Hematopoietic multipotent progenitor cell treated with erythropoietin and hydrocortisone succinate and interleukin-3 and kit ligand, for 6 days (in vitro differentiated cells): ENCODE measurements at regions not wholly inside any gene's neighbourhood (a gene's known extent, or its start where the extent isn't known, plus 50 kb on each side); places are given as distances from the start of the nearest gene placed in this dataset.
A peak's percentile ranks its signal among the peaks of the same experiment; 100 is the strongest.
"Not testable (repeated sequence)": the region's sequence is repeated elsewhere in the genome, so short reads cannot be mapped to it uniquely, and the experiment has no call there.

ENCODE experiments used
- DNase-seq: peaks from one replicate; pipeline ENCODE4 v3.0.0-alpha.2; 2015

- no peak for DNase-seq
Measured at GRCh38 chr6:137395316-137395715, 98.9 kb downstream of the OLIG3 start.

DNA sequence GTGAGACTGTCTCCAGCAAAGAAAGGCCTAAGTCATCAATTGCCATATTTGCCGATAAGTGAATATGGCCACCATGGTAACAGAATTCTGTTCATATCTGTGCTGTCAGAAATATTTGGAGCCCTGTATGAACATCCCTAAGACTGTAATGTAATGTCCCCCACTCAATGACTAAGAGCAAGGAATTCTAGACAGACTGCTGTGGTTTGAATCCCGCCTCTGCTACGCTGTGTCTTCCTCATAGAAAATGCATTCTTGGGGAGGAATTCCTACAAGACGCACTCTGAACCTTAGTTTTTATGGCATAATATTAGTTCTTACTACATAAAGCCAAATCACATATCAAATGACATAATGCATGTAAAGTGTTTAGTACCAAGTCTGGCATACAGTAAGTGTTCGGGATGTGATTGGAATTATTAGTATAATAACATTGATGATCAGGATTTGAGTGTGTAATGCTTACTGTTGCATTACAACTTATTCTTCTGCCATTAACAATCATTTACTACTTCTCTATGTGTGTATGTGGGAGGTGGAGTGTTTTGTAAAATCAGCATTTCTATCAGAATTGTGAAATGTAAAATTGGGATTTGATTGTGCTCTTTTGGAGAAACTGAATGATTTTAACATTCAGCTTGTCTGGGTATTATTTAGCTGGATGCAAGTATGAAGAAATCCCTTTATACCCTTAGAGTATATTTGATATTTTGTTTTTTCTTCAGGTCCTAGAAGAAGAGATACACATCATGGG is 103.0 kb downstream of the OLIG3 start:
- no peak for DNase-seq

- no peak for DNase-seq
Measured at GRCh38 chr6:137390334-137390733, 103.9 kb downstream of the OLIG3 start.

DNA sequence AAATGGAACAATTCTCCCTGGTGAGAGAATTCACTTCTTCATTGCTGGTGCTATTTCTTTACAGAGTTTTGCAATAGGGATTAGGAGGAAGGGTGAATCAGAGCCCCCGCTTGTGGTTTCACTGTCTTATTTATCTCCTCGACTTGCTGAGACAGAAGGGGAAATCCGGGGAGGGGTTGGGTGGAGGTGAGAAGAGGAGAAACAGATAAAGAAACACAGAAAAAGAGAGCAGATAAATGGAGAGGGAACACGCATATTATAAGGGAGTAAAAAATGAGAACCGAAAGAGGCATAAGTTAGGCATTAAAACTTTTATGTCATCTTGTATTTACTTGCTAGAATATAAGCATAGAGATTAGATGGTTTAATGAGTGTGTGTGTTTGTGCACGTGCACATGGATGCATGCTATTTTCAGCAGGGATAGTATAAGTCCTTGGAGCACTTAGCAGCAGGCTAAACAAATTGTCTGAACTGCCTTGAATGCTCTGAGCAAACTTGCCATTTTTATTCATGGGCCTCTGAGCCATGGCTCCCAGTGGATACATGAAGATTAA is 105.0 kb downstream of the OLIG3 start:
- peak; percentile 86 for DNase-seq

DNA sequence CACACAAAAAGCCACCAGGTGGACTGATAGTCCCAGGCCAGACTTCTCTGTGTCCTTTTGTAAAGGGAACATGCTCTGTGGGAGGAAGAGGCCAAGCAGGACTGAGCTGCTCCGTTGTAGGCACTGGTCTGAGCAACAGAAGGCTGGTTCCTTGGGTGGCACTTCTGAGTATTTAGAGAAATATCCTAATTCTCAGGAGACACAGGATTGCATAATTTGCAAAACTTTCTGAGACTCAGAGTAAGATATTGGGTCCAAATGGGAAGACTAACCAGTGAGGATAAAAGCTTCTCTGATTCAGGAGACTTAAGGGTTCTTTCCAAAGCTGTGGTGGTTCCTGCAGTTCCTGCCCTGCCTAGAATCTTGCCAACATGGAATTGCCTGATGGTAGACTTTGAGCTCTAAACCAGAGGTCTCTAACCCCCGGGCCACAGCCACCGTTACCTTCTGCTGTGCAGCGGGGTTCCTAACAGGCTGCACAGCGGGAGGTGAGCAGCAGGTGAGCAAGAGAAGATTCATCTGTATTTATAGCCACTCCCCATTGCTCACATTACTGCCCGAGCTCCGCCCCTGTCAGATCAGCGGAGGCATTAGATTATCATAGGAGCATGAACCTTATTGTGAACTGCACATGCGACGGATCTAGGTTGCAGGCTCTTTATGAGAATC is 107.0 kb downstream of the OLIG3 start:
- DNase-seq: no peak

- DNase-seq: not testable (repeated sequence)
Measured at GRCh38 chr6:137383287-137383686, 110.9 kb downstream of the OLIG3 start.

DNA sequence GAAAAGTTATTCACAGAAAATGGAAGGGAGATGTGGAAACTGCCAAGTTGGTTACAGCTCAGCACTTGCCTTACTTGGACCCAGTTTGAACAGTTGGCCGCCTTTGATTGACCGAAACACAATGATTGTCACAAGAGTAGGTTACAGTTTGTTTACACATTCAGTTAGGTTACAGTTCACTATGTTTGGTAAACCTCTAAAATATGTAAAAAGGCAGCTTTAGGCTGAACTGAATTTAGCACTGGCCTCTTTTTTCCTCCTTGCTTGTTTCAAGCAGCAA is 116.2 kb downstream of the OLIG3 start:
- DNase-seq: no peak

DNA sequence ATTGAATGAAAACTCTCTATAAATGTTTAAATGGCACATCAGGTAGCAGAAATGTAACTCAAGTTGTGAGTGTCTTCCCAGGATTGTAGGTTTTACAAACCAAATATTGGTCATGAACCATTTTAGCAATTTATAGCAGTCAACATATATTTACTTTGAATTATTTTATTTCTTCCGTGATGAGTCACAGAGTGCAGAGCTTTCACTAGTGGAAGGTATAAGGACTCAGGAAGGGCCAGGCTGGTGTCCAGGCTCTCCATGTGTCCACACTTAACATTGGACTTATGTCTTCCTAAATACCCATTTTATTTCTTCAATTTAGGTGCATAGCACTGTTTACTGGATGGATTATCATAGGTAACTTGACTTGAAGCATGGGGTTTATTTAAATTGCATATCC is 120.9 kb downstream of the OLIG3 start:
- DNase-seq: no peak

DNA sequence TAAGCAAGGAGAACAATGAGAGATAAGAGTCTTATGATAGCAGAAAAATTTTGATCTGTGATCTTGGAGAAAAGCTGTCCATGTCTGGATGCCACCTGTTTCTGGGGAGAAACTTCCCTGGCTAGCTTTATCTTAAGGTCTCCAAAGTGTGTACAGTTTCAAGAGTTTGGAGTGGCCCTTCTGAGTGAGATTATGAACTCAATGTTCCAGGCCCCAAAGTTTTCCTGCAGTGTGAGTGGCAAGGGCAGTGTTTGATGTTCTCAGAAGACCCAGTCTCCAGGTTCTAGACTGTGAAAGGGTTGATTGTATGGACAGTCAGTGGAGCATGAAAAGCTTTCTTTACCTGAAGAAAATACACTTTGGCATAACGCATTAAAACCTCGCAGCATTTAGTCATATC is 121.7 kb downstream of the OLIG3 start:
- no peak for DNase-seq

- DNase-seq: no peak
Measured at GRCh38 chr6:137371634-137372016, 122.6 kb downstream of the OLIG3 start.

DNA sequence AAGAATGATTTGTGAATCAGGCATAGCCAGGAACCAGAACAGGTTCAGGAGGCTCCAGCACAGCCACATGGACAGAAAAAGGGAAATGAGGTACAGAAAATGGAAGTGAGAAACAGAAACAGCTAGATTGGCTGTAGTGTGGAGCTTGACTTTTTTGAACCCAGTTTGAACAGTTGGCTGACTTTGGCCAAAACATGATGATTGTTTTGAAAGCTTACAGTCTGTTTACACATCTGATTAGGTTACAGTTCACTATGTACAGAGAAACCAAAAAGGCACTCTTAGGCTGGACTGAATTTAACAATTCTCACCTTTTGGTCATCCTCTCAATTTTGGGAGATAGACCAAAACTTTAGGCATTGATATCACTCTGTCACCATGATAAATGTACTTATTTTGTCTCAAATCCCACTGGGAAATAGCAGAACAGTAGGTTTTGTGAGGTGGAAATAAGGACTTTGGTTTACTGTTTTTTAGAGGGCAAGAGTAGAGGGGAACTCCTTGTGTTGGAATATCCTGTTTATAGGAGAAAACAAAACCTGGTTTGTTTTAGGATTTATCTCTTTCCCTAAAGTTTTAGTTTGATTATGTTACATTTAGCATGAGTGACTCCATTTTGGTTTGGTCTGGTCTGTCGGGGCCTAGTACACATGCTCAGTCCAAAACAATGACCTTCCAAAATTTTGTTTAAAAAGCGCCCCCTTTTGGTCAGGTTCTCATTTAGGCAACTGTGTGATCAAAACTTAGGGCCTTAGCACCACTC is 123.1 kb downstream of the OLIG3 start:
- no peak for DNase-seq

GRCh38 chr6:137369136-137369535 is 125.1 kb downstream of the OLIG3 start:
- no peak for DNase-seq

GRCh38 chr6:137365707-137366437 is 128.3 kb downstream of the OLIG3 start:
- DNase-seq: no peak

GRCh38 chr6:137363805-137364138 is 130.4 kb downstream of the OLIG3 start:
- no peak for DNase-seq

- DNase-seq: no peak
Measured at GRCh38 chr6:137362878-137363804, 131.1 kb downstream of the OLIG3 start.

DNA sequence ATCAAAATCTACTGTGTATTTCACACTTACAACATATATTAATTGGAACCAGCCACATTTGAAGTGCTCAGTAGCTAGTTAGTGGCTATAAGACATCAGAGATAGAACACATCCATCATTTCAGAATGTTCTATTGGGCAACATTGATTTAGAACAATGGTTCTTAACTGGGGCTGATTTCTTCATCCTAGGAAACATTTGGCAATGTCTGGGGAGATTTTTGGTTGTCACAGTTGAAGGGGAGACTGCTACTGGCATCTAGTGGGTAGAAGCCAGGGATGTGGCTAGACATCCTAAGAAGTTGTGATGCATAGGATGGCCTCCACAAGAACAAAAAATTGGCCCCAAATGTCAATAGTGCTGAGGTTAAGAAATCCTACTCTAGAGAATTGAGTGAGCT is 132.5 kb downstream of the OLIG3 start:
- no peak for DNase-seq

- no peak for DNase-seq
Measured at GRCh38 chr6:137358273-137358672, 135.9 kb downstream of the OLIG3 start.

- no peak for DNase-seq
Measured at GRCh38 chr6:137357948-137358266, 136.3 kb downstream of the OLIG3 start.

- DNase-seq: no peak
Measured at GRCh38 chr6:137357263-137357947, 136.8 kb downstream of the OLIG3 start.

DNA sequence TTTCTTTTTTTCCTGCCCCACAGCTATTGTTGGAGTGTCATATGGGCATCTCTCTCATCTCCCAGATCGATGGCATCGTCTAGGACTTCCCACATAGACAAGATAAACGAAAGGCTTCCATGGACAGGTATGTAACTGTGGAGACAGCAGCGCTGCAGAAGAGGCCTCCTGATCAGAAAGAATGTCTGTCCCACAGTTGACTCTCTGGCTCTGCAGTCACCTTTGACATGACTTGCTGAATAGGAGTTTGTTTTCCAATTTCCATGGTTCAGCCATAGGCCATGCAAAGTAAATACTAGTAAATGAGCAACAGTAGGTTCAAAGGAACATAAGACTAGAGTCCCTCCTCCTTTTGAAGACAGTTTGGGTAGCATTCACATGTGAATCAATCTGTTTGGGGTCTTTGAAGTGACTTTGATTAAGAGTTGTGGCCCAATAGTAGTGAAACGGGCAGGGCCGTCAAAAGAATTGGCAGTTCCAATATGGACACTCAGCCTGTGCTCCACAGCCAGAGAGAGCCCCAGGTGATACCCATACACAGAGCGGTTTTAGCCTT is 134.7 kb upstream of the IFNGR1 start:
- no peak for DNase-seq

GRCh38 chr6:137353346-137353745 is 134.2 kb upstream of the IFNGR1 start:
- DNase-seq: no peak
